HG03354 (cell line): ENCODE measurements at regions not wholly inside any gene's neighbourhood (a gene's known extent, or its start where the extent isn't known, plus 50 kb on each side); places are given as distances from the start of the nearest gene placed in this dataset.

Experiments
- ATAC-seq: cut with Tn5 transposase; IDR thresholded peaks from one replicate; pipeline ENCODE4 v1.9.1; 2021; ENCODE audit warnings: mild to moderate bottlenecking; ENCODE audit not compliant: unreplicated experiment, poor library complexity, severe bottlenecking

DNA sequence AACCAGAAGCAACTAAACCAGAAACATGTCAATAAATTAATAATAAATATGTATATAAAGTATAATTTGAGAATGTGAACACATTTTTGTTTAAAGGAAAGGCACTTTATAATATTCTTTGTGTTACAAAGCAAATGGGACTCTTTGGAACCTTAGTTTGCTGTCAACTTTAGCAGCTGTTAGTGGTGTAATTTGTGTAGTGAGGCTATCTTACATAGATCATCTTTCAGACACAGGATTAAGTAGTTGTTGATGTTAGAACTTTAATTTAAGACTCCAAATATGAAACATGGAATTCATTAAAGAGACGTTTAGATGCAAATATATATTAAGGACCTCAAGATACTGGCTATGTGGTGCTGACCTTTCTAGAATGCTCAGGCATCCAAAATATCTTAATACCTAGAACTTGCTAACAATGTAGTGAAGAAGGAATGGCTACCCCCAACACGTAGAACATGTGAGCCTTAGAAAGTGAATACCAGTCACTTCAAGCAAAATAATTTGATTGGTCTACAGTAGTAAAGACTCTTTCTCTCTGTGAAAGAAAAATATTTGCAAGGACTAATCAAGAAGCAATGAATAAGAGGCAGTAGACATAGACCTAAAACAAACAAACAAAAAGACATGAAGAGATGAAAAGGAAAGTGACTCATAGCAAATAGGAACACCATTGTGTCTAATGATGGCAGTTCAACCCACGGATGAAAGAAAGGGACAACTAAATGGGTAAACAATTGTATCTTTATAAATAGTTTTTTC lies 811.4 kb downstream of the USP25 start:
- no peak for ATAC-seq

DNA sequence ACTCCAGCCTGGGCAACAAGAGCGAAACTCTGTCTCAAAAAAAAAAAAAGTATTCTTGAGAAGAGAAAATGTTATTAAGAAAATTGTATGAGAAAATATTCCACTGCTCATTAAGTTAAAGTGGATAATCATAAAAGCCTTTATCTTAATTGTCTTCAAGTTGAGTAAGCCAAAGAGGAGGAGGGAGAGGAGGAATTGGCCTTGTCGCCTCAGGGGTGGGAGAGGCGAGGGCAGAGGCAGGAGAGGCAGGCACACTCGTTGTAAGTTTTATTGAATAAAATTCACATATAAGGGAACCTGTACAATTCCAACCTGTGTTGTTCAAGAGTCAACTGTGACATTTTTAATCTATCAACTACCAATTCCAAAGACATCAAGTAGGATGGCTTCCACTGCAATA lies 820.3 kb downstream of the USP25 start:
- no peak for ATAC-seq

DNA sequence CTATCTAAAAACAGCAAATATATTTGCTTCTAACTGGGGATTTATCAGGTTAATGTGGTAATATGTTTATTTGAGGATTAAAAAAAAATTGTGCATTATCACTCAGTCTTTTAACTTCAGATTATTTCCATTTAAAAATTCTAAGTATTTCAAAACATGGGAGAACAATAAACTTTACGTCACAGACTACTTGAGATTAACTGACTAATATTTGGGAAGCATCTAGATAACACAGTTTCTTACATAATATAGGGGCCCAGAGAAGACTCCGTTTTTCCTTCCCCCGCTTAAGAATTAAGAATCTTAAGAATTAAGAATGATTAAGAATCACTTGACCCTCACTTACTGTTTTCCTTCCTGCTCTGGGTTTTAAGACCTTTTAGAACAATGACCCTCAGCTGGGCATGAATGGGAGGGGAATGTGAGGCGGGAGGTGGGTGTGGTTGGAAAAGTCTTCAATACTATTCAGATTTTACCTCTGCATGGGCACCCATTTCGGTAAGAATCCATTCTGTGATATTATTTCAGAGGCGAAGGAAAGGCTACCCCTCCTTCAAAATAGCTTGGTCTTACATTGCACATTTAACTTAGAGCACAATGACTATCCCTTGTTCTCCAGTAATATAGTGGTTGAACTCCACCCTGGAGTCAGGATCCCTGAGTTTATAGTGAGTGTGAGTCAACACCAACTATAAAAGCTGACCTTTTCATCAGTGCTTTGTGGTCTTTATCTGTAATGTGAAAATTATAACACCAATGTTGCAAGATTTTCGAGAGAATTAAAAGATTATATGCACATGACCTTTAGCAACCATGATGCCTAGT lies 821.3 kb downstream of the USP25 start:
- ATAC-seq, result no peak

DNA sequence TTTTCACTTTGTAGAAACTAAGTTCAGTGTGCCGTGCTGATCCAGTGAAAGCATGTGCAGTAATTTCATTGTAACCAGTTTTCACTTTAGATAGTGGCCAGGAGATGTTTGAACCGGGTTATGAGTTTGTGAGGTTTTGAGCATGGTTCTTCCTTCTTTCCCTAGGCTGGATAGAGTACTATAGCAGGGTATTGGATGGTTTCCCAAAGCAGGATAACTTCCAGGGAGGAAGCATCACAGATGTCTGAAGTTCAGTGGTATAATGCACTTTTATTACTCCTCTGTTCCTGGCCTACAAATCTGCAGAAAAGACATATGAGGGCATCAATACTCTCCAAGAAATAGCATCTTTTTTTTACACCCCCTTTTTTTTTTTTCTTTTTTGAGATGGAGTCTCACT lies 823.1 kb downstream of the USP25 start:
- ATAC-seq, result no peak

DNA sequence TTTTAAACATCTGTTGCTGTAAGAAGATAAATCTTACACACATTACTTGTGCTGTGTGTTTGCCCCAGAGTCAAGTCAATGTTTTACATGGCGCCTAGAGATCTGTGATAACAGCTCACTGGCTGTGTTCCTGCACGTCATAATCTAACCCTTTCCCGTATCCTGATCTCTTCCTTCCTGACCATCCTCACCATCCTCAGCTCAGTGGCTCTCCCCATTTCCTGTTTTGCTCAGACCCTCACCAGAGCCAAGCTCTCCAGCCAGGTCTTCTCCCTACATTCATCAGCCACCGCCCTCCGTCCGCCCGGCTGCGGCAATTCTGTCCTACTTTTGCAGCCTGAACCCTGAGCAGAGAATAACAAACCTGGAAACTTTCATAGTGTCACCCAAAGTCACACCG lies 824.7 kb downstream of the USP25 start:
- no peak for ATAC-seq

DNA sequence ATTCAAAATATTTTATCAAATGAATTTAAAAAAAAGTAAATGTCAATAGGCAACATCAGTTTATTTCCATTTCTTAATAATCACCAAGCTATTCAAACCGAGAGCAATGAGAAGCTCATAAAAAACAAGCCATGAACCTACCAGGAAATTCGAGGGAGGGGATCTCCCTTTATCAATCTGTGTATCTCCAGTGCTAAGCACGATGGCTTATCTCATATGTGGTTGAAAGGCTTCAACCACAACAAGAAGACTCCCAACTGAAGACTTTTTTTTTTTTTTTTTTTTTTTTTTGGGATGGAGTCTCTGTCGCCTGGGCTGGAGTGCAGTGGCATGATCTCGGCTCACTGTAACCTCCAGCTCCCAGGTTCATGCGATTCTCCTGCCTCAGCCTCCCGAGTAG lies 833.3 kb downstream of the USP25 start:
- ATAC-seq, result no peak

DNA sequence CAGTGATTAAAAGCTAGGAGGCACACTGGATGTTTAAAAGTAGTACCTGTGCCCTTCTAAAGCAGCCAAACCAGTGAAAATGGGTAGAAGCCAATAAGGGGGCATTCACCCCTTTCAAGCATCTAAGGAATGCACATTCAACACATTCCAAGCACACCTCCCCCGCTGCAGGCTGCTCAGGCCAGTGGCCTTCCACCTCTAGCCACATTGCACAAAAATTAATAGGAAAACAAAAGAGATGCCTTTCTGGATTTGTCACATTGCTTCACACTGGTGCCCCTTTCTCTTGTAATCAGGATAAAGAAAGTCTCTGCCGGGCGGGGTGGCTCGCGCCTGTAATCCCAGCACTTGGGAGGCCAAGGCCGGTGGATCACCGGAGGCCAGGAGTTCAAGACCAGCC lies 834.0 kb downstream of the USP25 start:
- no peak for ATAC-seq

DNA sequence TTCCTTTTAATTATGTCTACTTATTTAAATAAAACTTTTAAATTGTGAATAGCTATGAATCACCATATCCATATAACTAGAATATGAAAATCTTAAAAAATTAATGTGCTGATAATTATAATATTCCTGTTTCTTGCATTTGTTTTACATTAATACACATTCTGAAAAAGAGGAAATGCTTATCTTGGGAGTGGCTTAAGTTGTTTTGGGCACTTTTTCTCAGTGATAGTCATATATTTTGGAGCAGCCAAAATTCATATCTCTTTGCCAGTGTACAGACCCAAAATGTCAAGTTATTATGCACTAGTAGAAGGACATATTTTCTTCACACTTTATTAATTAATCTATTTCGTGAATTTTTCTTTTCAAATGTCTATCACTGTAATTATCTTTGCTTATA lies 838.5 kb downstream of the USP25 start:
- ATAC-seq, result no peak

DNA sequence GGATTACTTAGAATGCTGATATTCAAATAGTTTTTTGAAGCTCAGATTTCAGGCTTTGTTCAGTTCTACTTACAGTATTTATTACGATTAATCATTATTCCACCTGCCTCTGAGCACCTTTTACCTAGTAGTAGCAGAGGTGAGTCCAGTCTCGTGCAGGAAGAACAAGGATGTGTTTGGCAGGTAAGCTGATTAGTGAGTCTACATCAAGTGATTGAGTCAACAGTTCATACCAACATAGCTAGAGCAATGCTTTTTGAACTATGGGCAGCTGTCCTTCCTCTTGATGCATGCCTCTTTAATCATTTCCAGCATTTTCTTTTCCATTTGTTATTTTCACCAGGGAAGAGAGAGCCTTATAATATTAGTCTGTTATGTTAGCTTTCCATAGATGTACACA lies 838.9 kb downstream of the USP25 start:
- ATAC-seq, result no peak

DNA sequence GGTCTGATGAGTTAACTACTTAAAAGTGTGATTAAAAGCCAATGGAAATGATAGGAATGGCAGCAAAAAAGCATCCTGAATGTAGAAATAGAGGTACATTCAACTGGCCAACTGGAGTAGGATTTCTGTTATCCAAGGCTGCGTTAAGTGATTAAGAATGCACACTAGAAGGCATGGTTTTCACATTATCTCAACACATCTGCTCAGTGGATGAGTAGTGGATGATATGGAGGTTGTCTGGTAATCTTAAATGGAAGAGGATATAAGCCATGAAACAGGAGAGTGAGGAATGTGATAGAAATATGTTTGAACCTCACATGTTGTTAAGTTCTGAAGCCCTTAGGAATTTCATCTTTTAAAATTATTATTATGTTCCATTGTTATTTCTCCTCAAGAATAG lies 839.9 kb downstream of the USP25 start:
- no peak for ATAC-seq

DNA sequence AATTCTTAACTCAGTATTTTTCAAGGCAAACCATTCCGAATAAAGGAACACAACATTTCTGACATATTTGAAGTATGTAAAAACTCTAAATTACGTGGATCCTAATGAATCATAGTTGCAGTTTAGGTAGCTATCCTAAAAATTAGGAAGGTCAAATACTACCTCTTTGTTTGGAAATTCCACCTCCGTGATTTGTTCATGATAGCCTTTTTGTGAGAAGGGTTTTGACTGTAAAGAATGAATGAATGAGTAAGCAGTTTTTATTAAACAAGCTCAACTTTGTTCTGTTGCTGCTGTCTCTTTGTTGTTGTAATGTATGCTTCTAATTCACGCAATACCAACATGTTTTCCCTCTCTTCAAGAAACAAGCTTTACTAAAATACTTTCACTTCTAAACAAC lies 840.4 kb downstream of the USP25 start:
- ATAC-seq, result no peak

DNA sequence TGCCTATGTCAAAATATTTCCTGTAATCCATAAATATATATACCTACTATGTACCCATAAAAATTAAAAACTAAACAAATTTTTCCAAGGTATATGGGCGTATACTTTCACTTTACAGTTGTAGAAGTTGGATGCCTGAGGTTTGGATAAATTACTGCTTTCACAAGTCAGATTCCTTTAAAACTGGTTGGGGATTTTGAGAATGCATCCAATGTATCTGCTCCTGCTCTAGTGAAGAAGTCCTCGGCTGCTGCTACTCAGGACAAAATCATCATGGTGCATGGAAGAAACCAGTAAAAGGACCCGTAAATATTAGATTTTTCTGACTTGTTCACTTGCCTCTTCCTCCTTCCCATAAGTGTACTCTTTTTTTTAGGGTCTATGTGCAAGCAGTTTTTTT lies 841.1 kb downstream of the USP25 start:
- ATAC-seq, result no peak

DNA sequence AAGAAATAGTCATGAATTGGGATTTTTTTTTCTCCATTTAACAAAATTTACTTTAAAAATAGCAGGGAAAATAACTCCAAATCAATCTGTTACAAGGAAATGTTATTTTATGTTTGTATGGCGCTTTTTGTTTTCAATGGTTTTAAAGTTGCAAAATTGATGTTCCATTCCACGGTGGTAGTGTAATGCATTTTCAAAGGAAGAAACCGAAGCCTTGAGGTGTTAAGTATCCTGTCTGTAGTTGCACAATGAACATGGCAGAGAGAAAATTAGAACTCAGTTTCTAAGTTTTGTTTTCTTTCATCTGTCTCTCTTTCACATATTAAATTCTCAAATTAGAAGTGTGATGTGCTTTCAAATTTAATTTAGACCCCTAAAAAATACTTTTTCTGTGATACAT lies 841.8 kb downstream of the USP25 start:
- no peak for ATAC-seq

DNA sequence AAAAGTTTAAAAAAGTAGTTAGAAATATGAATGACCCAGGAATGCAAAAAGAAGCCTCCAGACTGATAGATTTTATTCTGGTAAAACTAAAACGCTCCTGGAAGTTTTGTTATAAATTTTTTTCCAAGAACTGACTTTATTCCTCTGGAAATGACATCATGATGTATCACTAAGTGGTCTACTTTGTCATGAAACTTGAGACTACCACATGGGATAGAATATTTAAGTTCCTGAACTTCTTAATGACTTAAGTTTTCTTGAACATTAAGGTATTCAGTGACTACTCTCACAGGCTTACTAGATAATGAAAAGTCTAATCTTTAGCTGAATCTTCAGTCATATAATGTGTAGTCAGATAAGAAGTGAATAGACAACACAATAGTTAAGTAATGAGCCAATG lies 842.2 kb downstream of the USP25 start:
- no peak for ATAC-seq

DNA sequence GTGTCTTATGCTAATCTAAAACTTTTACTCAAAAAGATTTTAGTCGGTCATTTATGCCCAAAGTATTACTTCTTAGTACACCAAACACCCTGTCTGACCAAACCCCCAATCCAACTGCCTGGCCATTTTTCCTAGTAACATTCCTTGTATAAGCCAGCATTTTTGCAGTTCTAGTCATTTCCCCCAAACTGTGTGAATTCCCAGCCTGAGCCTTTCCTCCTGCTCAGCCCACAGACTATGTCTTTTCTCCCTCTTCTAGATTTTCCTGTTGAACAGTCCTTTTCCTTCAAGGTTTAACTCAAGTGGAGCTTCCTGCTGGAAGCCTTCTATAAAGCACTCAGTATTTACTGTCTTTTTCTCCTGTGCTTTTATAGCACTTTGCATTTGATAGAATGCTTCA lies 843.8 kb downstream of the USP25 start:
- no peak for ATAC-seq

DNA sequence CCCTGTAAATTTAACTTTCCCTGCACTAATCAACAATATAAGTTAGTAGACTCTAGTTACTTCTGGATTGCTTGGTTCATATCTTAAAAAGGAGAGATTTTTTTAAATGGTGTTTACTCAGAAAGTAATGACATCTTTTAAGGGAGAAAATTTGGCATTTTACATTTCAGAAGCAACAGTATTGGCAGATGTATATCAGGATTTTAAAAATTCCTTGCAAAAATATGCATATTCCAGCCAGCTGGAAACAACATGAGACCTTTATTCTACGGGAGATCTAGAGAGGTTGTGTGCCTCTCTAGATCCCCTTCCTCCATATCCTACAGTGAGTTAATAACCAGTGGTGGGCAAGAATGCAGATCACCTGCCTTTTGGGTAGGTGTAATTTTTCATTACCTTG lies 848.2 kb downstream of the USP25 start:
- no peak for ATAC-seq

DNA sequence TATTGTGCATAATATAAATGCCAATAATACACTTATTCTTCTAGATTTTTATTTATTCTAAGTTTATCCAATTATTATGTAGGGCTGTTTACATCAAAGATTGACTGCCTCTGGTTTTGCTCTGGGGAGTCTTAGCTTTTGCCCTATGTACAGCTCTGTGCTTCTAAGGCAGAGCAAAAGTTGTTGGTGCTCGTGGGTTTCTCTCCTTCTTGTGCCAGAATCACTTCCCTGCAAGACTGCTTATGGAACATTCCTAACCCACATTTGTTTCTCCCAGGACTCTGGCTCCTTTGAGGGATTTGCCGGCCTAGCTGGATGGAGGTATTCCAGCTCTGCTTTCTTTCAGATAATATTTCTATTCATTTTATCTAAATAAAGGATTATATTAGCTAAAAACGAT lies 849.1 kb downstream of the USP25 start:
- no peak for ATAC-seq

DNA sequence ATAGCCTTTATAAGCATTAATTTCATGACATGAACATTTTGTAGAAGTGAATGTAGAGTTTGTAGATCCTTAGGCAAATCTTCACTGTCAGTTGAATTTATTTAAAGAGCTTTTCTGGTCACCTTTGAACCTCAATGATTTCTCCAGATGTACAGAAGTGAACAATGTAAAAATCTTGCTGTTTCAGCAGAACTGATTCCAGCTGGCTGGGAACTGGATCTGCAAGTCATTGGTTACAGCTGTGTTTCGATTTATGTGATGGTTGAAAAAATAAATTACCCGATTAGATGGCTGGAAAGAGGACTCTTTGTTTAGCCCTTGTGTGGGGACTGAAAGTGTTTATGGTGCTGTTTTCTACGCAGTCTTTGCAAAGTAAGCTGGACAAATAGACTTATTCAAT lies 849.8 kb downstream of the USP25 start:
- no peak for ATAC-seq

DNA sequence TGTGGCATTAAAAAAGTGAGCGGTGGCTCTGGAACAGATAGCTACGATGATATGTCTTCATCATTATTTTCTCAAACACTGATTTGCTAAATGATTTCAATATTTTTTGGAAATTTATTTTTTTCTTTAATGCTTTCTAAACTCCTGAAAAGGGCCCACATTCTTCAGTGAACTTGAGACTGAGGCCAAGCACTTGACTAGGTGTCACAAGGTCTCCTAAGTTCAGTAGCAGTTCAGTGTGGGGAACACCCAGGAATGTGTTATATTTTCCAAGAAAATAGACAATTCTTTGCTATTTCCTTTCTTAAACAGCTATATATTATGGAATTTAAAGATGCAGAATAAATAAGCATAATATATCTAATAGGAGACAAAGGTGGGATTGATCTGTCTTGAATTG lies 850.9 kb downstream of the USP25 start:
- no peak for ATAC-seq

DNA sequence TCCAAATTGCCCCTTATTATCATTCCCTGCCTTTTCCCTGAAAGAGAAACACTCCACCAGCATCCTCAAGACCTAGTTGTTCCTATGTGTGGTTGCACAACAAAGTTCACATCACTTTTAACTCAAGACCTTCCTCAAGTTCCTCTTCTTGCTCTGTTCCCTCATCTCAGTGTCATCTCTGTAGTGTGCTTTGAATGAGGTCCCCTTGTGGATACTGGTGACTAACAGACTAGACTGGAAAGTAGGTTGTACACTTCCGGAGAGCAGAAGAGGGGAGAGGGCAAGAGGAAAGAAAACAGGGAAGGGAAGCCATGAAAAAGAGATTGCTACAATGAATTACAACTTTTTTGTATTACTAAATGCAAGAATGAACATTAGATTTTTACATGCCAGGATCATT lies 853.8 kb downstream of the USP25 start:
- ATAC-seq, result no peak

DNA sequence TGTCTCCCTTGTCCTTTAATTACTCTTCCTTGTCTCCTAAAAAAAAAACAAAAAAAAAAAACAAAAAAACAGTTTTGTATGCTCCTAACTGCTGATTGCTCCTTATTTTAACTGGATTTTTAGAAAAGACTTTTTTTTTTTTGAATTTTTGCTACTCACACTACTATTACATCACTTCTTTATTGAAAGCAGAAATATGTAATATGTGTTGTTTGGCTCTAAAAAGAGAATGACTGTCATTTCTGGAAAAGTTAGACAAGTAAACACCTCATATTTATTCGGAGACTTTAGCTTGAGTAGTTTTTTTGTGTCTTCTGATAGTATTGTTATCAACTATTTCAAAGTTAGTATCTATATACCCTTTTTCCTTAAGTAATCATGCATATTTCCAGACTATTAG lies 855.0 kb downstream of the USP25 start:
- ATAC-seq, result no peak
